ENCODE measurements at regions not wholly inside any gene's neighbourhood (a gene's known extent, or its start where the extent isn't known, plus 50 kb on each side); places are given as distances from the start of the nearest gene placed in this dataset.

DNA sequence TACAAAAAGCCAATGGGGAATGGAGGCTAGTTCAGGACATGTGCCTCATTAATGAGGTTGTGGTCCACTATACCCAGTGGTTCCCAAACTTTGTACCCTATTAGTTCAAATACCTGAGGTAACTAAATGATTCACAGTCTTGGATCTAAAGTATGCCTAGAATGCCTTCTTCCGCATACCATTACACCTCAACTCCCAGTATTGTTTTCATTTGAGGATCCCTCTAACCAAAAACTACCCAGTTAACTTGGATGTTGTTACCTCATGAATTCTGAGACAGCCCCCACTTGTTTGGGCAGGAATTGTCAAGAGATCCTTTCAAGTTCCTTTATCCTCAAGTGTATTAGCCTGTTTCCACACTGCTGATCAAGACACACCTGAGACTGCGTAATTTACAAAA is 439.2 kb downstream of the PCDH10 start:
- Histone ChIP-seq H3K9me3 (no peaks in the 10 kb centered on the region), H3K4me3 (ENCODE audit: control insufficient read depth in 1 of 2, extremely low read depth in 1 of 2, low read length in 1 of 2) (no peak overlapping the region), H3K27ac (ENCODE audit: low read length) (no peak overlapping the region), H3K36me3 (ENCODE audit: control insufficient read depth in 2 of 2, extremely low read depth in 1 of 2, insufficient read depth in 1 of 2, low read length in 1 of 2) (no peaks in the 10 kb centered on the region), H3K4me1 (ENCODE audit: control insufficient read depth in 1 of 2, extremely low read depth in 1 of 2, insufficient read depth in 2 of 2, low read length in 2 of 2) (no peaks in the 10 kb centered on the region), H3K27me3 (replicated peaks in 1 of 2; ENCODE audit: control insufficient read depth in 2 of 2, extremely low read depth in 1 of 2, insufficient read depth in 2 of 2, low read length in 1 of 2) (no peaks in the 10 kb centered on the region)
- Mint-ChIP-seq H3K27ac (no peak overlapping the region), H3K4me3 (no peak overlapping the region), H3K4me1 (no peaks in the 10 kb centered on the region), H3K27me3 (no peaks in the 10 kb centered on the region), H3K36me3 (no peaks in the 10 kb centered on the region), H3K9me3 (peaks cover 0 to 2% (median 0%) of the 10 kb centered on the region in 3 donors)
- no CpG with 5 or more reads among the region's 2 CpGs for WGBS (ENCODE audit: insufficient coverage)
- no peak for ATAC-seq (replicated peaks in 1 of 4)
- CTCF ChIA-PET, result no interaction called here
- no peak for DNase-seq
- POLR2A ChIA-PET, result no interaction called here

DNA sequence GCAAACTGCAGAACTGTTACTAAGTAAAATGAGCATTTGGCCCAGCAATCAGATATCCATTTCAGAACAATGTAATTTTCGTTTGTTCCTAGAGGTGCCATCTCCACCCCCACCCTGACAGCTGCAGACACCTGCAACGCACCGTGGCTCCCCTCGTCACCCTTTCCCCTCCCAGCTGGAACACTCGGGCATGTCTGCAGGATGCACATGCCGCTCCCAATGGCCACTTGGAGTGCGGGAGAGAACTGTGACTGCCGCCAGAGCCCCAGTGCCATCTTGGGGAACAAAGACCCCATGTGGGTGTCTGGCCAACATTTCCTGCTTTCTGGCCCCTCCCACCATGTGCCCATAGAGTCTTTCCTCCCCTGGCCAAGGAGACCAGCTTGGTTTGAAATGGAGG is 436.2 kb downstream of the PCDH10 start:
- ATAC-seq (replicated peaks in 1 of 4) (no peak), DNase-seq (no peak)
- Mint-ChIP-seq H3K4me3 (no peak overlapping the region), H3K4me1 (no peaks in the 10 kb centered on the region), H3K27ac (no peak overlapping the region), H3K27me3 (no peaks in the 10 kb centered on the region), H3K9me3 (peaks cover 0 to 2% (median 1%) of the 10 kb centered on the region in 3 donors), H3K36me3 (no peaks in the 10 kb centered on the region)
- H3K4me1 ChIP-seq (ENCODE audit: control insufficient read depth in 1 of 2, extremely low read depth in 1 of 2, insufficient read depth in 2 of 2, low read length in 2 of 2), result no peaks in the 10 kb centered on the region
- H3K27ac ChIP-seq (ENCODE audit: low read length), result no peak overlapping the region
- H3K9me3 ChIP-seq, result no peaks in the 10 kb centered on the region
- ChIA-PET CTCF (no interaction called here), POLR2A (no interaction called here)
- H3K27me3 ChIP-seq (replicated peaks in 1 of 2; ENCODE audit: control insufficient read depth in 2 of 2, extremely low read depth in 1 of 2, insufficient read depth in 2 of 2, low read length in 1 of 2), result no peaks in the 10 kb centered on the region
- H3K36me3 ChIP-seq (ENCODE audit: control insufficient read depth in 2 of 2, extremely low read depth in 1 of 2, insufficient read depth in 1 of 2, low read length in 1 of 2), result no peaks in the 10 kb centered on the region
- H3K4me3 ChIP-seq (ENCODE audit: control insufficient read depth in 1 of 2, extremely low read depth in 1 of 2, low read length in 1 of 2), result no peak overlapping the region
- 88% methylated on average over 4 of the region's 8 CpGs for WGBS (ENCODE audit: insufficient coverage)

DNA sequence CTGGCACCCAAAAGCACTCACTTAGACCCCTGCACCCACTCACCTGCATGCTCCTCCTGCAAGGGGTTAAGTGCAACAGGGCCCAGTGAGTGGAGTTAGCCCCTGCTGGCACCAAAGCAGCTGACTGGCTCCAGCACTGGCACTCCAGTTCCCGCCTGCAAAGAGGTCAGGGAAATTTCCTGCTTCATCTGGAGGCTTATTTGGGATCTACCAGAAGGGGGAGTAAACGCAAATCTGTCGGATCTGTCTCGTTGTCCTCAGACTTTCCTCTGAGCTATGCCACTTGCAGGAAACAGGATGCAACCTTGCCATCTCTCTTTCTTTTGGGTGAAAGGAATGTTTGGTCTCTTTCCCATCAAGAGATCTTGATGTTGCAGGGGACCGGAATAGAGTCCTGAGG is 435.6 kb downstream of the PCDH10 start:
- WGBS (ENCODE audit: insufficient coverage), result 73% methylated on average over 4 of the region's 5 CpGs
- no peaks in the 10 kb centered on the region for H3K4me1 Mint-ChIP-seq
- no peaks in the 10 kb centered on the region for H3K9me3 ChIP-seq
- no peaks in the 10 kb centered on the region for H3K36me3 Mint-ChIP-seq
- ATAC-seq (replicated peaks in 1 of 4), result no peak
- no peak overlapping the region for H3K27ac Mint-ChIP-seq
- no peaks in the 10 kb centered on the region for H3K36me3 ChIP-seq (ENCODE audit: control insufficient read depth in 2 of 2, extremely low read depth in 1 of 2, insufficient read depth in 1 of 2, low read length in 1 of 2)
- ChIA-PET POLR2A (no interaction called here), CTCF (no interaction called here)
- H3K4me3 Mint-ChIP-seq, result no peak overlapping the region
- no peak overlapping the region for H3K4me3 ChIP-seq (ENCODE audit: control insufficient read depth in 1 of 2, extremely low read depth in 1 of 2, low read length in 1 of 2)
- H3K27me3 ChIP-seq (replicated peaks in 1 of 2; ENCODE audit: control insufficient read depth in 2 of 2, extremely low read depth in 1 of 2, insufficient read depth in 2 of 2, low read length in 1 of 2), result no peaks in the 10 kb centered on the region
- H3K4me1 ChIP-seq (ENCODE audit: control insufficient read depth in 1 of 2, extremely low read depth in 1 of 2, insufficient read depth in 2 of 2, low read length in 2 of 2), result no peaks in the 10 kb centered on the region
- H3K9me3 Mint-ChIP-seq, result peaks cover 0 to 4% (median 2%) of the 10 kb centered on the region in 3 donors
- H3K27ac ChIP-seq (ENCODE audit: low read length), result no peak overlapping the region
- no peaks in the 10 kb centered on the region for H3K27me3 Mint-ChIP-seq
- no peak for DNase-seq

DNA sequence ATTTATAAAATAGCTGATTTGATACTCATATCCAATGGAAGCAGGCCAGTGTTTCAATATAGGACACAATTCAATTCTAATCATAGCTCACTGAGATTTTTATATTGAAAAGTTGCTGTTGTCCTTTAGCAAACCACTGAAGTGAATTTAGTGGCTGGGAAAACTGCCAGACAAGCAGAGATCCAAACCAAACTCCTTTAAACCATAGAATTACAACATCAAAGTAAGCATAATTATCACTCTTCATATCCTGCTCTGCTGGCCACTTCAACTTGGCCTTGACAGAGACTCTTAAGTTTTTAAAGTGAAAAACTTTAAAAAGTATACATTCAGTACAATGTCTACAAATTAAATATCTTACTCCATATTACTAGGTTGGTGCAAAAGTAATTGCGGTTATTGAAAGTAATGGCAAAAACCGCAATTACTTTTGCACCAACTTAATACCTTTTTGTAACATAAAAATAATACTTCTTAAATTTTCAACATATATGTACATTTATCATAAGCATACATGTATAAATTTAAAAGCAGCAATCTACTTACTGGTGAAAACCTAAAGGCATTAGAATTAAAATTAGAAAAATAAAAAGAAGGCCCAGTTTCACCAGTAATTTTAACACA is 433.0 kb downstream of the PCDH10 start:
- Mint-ChIP-seq H3K4me1 (no peaks in the 10 kb centered on the region), H3K36me3 (no peaks in the 10 kb centered on the region), H3K27ac (no peak overlapping the region), H3K4me3 (no peak overlapping the region), H3K27me3 (no peaks in the 10 kb centered on the region), H3K9me3 (peaks cover 6 to 10% (median 8%) of the 10 kb centered on the region in 3 donors)
- CTCF ChIA-PET, result no interaction called here
- Histone ChIP-seq H3K4me3 (ENCODE audit: control insufficient read depth in 1 of 2, extremely low read depth in 1 of 2, low read length in 1 of 2) (no peak overlapping the region), H3K27me3 (replicated peaks in 1 of 2; ENCODE audit: control insufficient read depth in 2 of 2, extremely low read depth in 1 of 2, insufficient read depth in 2 of 2, low read length in 1 of 2) (no peaks in the 10 kb centered on the region), H3K36me3 (ENCODE audit: control insufficient read depth in 2 of 2, extremely low read depth in 1 of 2, insufficient read depth in 1 of 2, low read length in 1 of 2) (no peaks in the 10 kb centered on the region), H3K4me1 (ENCODE audit: control insufficient read depth in 1 of 2, extremely low read depth in 1 of 2, insufficient read depth in 2 of 2, low read length in 2 of 2) (no peaks in the 10 kb centered on the region), H3K9me3 (no peaks in the 10 kb centered on the region), H3K27ac (ENCODE audit: low read length) (no peak overlapping the region)
- no CpG with 5 or more reads among the region's 2 CpGs for WGBS (ENCODE audit: insufficient coverage)
- ATAC-seq (replicated peaks in 1 of 4), result no peak
- POLR2A ChIA-PET, result no interaction called here
- DNase-seq, result no peak

DNA sequence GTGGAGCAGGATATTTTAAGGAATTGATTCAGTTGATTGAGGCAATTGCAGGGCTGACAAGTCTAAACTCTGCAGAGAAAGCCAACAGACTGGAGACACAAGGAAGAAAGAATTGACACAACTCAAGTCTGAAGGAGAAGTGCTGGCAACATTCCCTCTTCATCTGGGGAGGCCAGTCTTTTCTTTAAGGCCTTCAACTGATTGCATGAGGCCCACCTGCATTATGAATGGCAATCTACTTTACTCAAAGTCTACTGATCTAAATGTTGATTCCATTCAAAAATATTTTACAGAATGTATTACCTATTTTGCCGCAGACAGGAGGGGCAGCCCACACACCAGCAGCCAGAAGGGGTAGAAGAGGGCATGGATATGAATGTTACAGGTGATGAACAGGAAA is 425.2 kb downstream of the PCDH10 start:
- Mint-ChIP-seq H3K27ac (no peak overlapping the region), H3K9me3 (peaks cover 7 to 8% (median 7%) of the 10 kb centered on the region in 3 donors), H3K27me3 (no peaks in the 10 kb centered on the region), H3K4me3 (no peak overlapping the region), H3K4me1 (no peaks in the 10 kb centered on the region), H3K36me3 (no peaks in the 10 kb centered on the region)
- ATAC-seq (replicated peaks in 1 of 4) (no peak), DNase-seq (no peak)
- no peak overlapping the region for H3K4me3 ChIP-seq (ENCODE audit: control insufficient read depth in 1 of 2, extremely low read depth in 1 of 2, low read length in 1 of 2)
- WGBS (ENCODE audit: insufficient coverage), result no CpG with 5 or more reads among the region's 1 CpG
- H3K27ac ChIP-seq (ENCODE audit: low read length), result no peak overlapping the region
- no peaks in the 10 kb centered on the region for H3K9me3 ChIP-seq
- no peaks in the 10 kb centered on the region for H3K27me3 ChIP-seq (replicated peaks in 1 of 2; ENCODE audit: control insufficient read depth in 2 of 2, extremely low read depth in 1 of 2, insufficient read depth in 2 of 2, low read length in 1 of 2)
- ChIA-PET POLR2A (no interaction called here), CTCF (no interaction called here)
- H3K36me3 ChIP-seq (ENCODE audit: control insufficient read depth in 2 of 2, extremely low read depth in 1 of 2, insufficient read depth in 1 of 2, low read length in 1 of 2), result no peaks in the 10 kb centered on the region
- H3K4me1 ChIP-seq (ENCODE audit: control insufficient read depth in 1 of 2, extremely low read depth in 1 of 2, insufficient read depth in 2 of 2, low read length in 2 of 2), result no peaks in the 10 kb centered on the region

DNA sequence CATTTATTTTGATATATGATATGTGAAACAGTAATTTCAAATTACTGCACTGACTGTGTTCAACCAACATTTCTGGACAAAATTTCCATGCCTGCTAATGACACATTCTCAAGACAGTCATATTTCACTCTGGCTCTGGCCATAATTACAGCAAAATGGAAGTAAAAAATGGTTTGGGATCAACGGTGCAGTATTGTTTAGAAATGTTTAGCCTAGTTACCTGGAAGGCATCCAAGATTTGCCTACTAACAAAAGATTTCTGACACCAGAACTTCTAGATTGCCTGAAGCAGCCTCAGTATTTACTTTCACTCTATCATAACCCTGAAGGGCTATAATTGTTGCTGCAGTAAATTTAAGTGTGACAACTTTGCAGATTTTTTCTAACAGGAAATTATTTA is 416.3 kb downstream of the PCDH10 start:
- Mint-ChIP-seq H3K36me3 (no peaks in the 10 kb centered on the region), H3K27ac (no peak overlapping the region), H3K4me1 (no peaks in the 10 kb centered on the region), H3K9me3 (peaks cover 3 to 9% (median 7%) of the 10 kb centered on the region in 3 donors), H3K27me3 (no peaks in the 10 kb centered on the region), H3K4me3 (no peak overlapping the region)
- no peaks in the 10 kb centered on the region for H3K36me3 ChIP-seq (ENCODE audit: control insufficient read depth in 2 of 2, extremely low read depth in 1 of 2, insufficient read depth in 1 of 2, low read length in 1 of 2)
- H3K4me1 ChIP-seq (ENCODE audit: control insufficient read depth in 1 of 2, extremely low read depth in 1 of 2, insufficient read depth in 2 of 2, low read length in 2 of 2), result no peaks in the 10 kb centered on the region
- ChIA-PET POLR2A (no interaction called here), CTCF (no interaction called here)
- no peaks in the 10 kb centered on the region for H3K27me3 ChIP-seq (replicated peaks in 1 of 2; ENCODE audit: control insufficient read depth in 2 of 2, extremely low read depth in 1 of 2, insufficient read depth in 2 of 2, low read length in 1 of 2)
- no peak overlapping the region for H3K4me3 ChIP-seq (ENCODE audit: control insufficient read depth in 1 of 2, extremely low read depth in 1 of 2, low read length in 1 of 2)
- no peak for ATAC-seq (replicated peaks in 1 of 4)
- no peak for DNase-seq
- no CpG with 5 or more reads among the region's 1 CpG for WGBS (ENCODE audit: insufficient coverage)
- no peak overlapping the region for H3K27ac ChIP-seq (ENCODE audit: low read length)
- H3K9me3 ChIP-seq, result no peaks in the 10 kb centered on the region

DNA sequence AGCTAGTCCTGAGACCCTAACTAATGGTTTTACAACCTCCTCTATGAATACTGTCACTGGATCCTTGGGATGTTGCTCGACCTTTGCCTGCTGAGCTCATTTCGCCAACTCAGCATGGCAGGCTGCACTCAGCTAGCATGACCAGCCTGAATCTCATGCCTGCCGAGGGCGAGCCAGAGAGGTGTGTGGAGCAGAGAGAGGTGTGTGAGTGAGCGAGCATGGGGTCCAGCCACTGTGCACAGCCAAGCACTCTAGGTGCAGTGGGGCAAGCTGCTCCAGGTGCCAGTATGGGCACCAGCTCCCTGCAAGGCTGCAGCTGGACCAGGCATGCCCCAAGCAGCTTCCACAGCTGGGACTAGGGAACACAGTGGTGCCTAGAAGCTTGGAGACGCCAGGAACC is 410.9 kb downstream of the PCDH10 start:
- Histone ChIP-seq H3K4me3 (ENCODE audit: control insufficient read depth in 1 of 2, extremely low read depth in 1 of 2, low read length in 1 of 2) (no peak overlapping the region), H3K9me3 (no peaks in the 10 kb centered on the region), H3K27me3 (replicated peaks in 1 of 2; ENCODE audit: control insufficient read depth in 2 of 2, extremely low read depth in 1 of 2, insufficient read depth in 2 of 2, low read length in 1 of 2) (no peaks in the 10 kb centered on the region), H3K27ac (ENCODE audit: low read length) (no peak overlapping the region), H3K36me3 (ENCODE audit: control insufficient read depth in 2 of 2, extremely low read depth in 1 of 2, insufficient read depth in 1 of 2, low read length in 1 of 2) (no peaks in the 10 kb centered on the region), H3K4me1 (ENCODE audit: control insufficient read depth in 1 of 2, extremely low read depth in 1 of 2, insufficient read depth in 2 of 2, low read length in 2 of 2) (no peaks in the 10 kb centered on the region)
- Mint-ChIP-seq H3K9me3 (peaks cover 3 to 10% (median 7%) of the 10 kb centered on the region in 3 donors), H3K36me3 (no peaks in the 10 kb centered on the region), H3K4me3 (no peak overlapping the region), H3K27me3 (no peaks in the 10 kb centered on the region), H3K4me1 (no peaks in the 10 kb centered on the region), H3K27ac (no peak overlapping the region)
- ATAC-seq (replicated peaks in 1 of 4) (no peak), DNase-seq (no peak)
- 78% methylated on average over 6 of the region's 6 CpGs for WGBS (ENCODE audit: insufficient coverage)
- ChIA-PET POLR2A (no interaction called here), CTCF (no interaction called here)
